MM.1S (cell line): ENCODE measurements at regions not wholly inside any gene's neighbourhood (a gene's known extent, or its start where the extent isn't known, plus 50 kb on each side); places are given as distances from the start of the nearest gene placed in this dataset.

ENCODE experiments used
- DNase-seq: peaks from one replicate; pipeline ENCODE4 v3.0.0-alpha.2; 2015
- H2AFZ ChIP-seq: fragments of 300-600 bp; sonication (generic); 2 replicates; pipeline ENCODE4 v1.6.0; 2016; ENCODE audit warnings: antibody characterized with exemption, low read length
- H3F3A ChIP-seq: fragments of 300-600 bp; sonication (generic); 2 replicates; pipeline ENCODE4 v1.6.1; 2016; ENCODE audit warnings: mild to moderate bottlenecking, antibody characterized with exemption, low read length, moderate library complexity, mixed read lengths; ENCODE audit not compliant: insufficient read depth
- H3K27ac ChIP-seq: fragments of 300-600 bp; sonication (generic); 2 replicates; pipeline ENCODE4 v1.5.1; 2016; ENCODE audit warnings: mild to moderate bottlenecking, low read length
- H3K27me3 ChIP-seq: fragments of 300-600 bp; sonication (generic); replicated peaks from 2 replicates; pipeline ENCODE4 v1.6.0; 2016; ENCODE audit warnings: low read length; ENCODE audit not compliant: insufficient read depth
- H3K36me3 ChIP-seq: fragments of 300-600 bp; sonication (generic); replicated peaks from 2 replicates; pipeline ENCODE4 v1.6.1; 2016; ENCODE audit warnings: mild to moderate bottlenecking, low read length, mixed read lengths; ENCODE audit not compliant: insufficient read depth
- H3K4me1 ChIP-seq: fragments of 300-600 bp; sonication (generic); 2 replicates; pipeline ENCODE4 v1.6.1; 2016; ENCODE audit warnings: low read length, mixed read lengths
- H3K4me2 ChIP-seq: fragments of 300-600 bp; sonication (generic); 2 replicates; pipeline ENCODE4 v1.6.0; 2016; ENCODE audit warnings: low read depth, low read length
- H3K4me3 ChIP-seq: fragments of 300-600 bp; sonication (generic); 2 replicates; pipeline ENCODE4 v1.5.1; 2016; ENCODE audit warnings: low read length, mixed read lengths
- H3K79me2 ChIP-seq: fragments of 300-600 bp; sonication (generic); 2 replicates; pipeline ENCODE4 v1.6.1; 2016; ENCODE audit warnings: mixed run types, low read length, mixed read lengths
- H3K9ac ChIP-seq: fragments of 300-600 bp; sonication (generic); 2 replicates; pipeline ENCODE4 v1.6.1; 2016; ENCODE audit warnings: low read length, mixed read lengths
- H3K9me2 ChIP-seq: fragments of 300-600 bp; sonication (generic); replicated peaks from 2 replicates; pipeline ENCODE4 v1.6.1; 2016; ENCODE audit warnings: mild to moderate bottlenecking, low read length, mixed read lengths; ENCODE audit not compliant: insufficient read depth
- H3K9me3 ChIP-seq: fragments of 300-600 bp; sonication (generic); replicated peaks from 2 replicates; pipeline ENCODE4 v1.6.1; 2016; ENCODE audit warnings: mild to moderate bottlenecking, low read length, mixed read lengths; ENCODE audit not compliant: insufficient read depth
- H4K20me1 ChIP-seq: fragments of 300-600 bp; sonication (generic); 2 replicates; pipeline ENCODE4 v1.6.1; 2016; ENCODE audit warnings: mild to moderate bottlenecking, low read length, moderate library complexity, mixed read lengths; ENCODE audit not compliant: insufficient read depth
- CTCF ChIP-seq: fragments of 300-600 bp; sonication (generic); IDR thresholded peaks from 2 replicates; pipeline ENCODE4 v1.5.1; 2016; ENCODE audit warnings: antibody characterized with exemption, low read length, mixed read lengths
- EZH2 ChIP-seq: fragments of 300-600 bp; sonication (generic); optimal IDR thresholded peaks from 2 replicates; pipeline ENCODE3; 2017; ENCODE audit warnings: low read depth, mild to moderate bottlenecking, antibody characterized with exemption, low read length, mixed read lengths
- EZH2phosphoT487 ChIP-seq: fragments of 300-600 bp; sonication (generic); IDR thresholded peaks from 2 replicates; pipeline ENCODE4 v1.6.1; 2018; ENCODE audit warnings: antibody characterized with exemption, low read length

GRCh38 chr14:44405011-44405486, 102.0 kb downstream of the FSCB start:
- TF ChIP-seq CTCF (no peak), EZH2 (no peak), EZH2phosphoT487 (no peak)
- no peak overlapping the region for H3K9ac ChIP-seq
- no peaks in the 10 kb centered on the region for H3K79me2 ChIP-seq
- no peaks in the 10 kb centered on the region for H3K27me3 ChIP-seq
- H3K27ac ChIP-seq: no peak overlapping the region
- H3K9me3 ChIP-seq: no peaks in the 10 kb centered on the region
- no peaks in the 10 kb centered on the region for H3K4me1 ChIP-seq
- H3K4me2 ChIP-seq: no peak overlapping the region
- DNase-seq: no peak
- H3K36me3 ChIP-seq: no peaks in the 10 kb centered on the region
- H2AFZ ChIP-seq: no peak overlapping the region
- H3K4me3 ChIP-seq: no peak overlapping the region
- H4K20me1 ChIP-seq: no peaks in the 10 kb centered on the region
- H3F3A ChIP-seq: no peaks in the 10 kb centered on the region
- H3K9me2 ChIP-seq: no peaks in the 10 kb centered on the region

DNA sequence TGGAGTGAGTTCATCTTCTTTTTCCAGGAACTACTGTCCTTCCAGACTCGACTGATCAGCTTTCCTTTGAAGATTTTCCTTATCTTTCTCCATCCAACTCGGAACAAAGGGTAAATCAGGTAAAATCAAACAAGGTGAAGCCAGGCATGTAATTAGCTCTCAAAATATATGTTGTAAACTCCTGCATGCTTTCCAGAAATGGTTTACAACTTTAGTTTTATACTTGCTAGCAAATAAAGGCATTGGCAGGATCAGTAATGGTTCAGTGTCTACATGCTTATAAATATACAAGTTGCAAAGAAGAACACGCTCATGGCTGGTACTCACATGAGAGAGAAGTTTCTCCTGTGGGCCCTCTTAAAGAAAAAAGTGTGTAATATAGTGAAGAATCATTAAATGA, 102.5 kb downstream of the FSCB start:
- H3K9ac ChIP-seq: no peak overlapping the region
- H3K9me3 ChIP-seq: no peaks in the 10 kb centered on the region
- no peaks in the 10 kb centered on the region for H3K9me2 ChIP-seq
- no peaks in the 10 kb centered on the region for H3K36me3 ChIP-seq
- no peak overlapping the region for H3K4me2 ChIP-seq
- H3K4me3 ChIP-seq: no peak overlapping the region
- no peaks in the 10 kb centered on the region for H3K4me1 ChIP-seq
- H3F3A ChIP-seq: no peaks in the 10 kb centered on the region
- H4K20me1 ChIP-seq: no peaks in the 10 kb centered on the region
- H3K79me2 ChIP-seq: no peaks in the 10 kb centered on the region
- H2AFZ ChIP-seq: no peak overlapping the region
- no peaks in the 10 kb centered on the region for H3K27me3 ChIP-seq
- TF ChIP-seq CTCF (no peak), EZH2phosphoT487 (no peak), EZH2 (no peak)
- H3K27ac ChIP-seq: no peak overlapping the region
- DNase-seq: no peak

- Histone ChIP-seq H3K27me3 (no peaks in the 10 kb centered on the region), H3K9me3 (no peaks in the 10 kb centered on the region), H3K9ac (no peak overlapping the region), H3F3A (no peaks in the 10 kb centered on the region), H2AFZ (no peak overlapping the region), H3K4me3 (no peak overlapping the region), H3K4me2 (no peak overlapping the region), H3K4me1 (no peaks in the 10 kb centered on the region), H3K36me3 (no peaks in the 10 kb centered on the region), H3K27ac (no peak overlapping the region), H3K79me2 (no peaks in the 10 kb centered on the region), H4K20me1 (no peaks in the 10 kb centered on the region), H3K9me2 (no peaks in the 10 kb centered on the region)
- TF ChIP-seq CTCF (no peak), EZH2 (no peak), EZH2phosphoT487 (no peak)
- DNase-seq: no peak
These were observed 103.0 kb downstream of the FSCB start for GRCh38 chr14:44404036-44404435.

DNA sequence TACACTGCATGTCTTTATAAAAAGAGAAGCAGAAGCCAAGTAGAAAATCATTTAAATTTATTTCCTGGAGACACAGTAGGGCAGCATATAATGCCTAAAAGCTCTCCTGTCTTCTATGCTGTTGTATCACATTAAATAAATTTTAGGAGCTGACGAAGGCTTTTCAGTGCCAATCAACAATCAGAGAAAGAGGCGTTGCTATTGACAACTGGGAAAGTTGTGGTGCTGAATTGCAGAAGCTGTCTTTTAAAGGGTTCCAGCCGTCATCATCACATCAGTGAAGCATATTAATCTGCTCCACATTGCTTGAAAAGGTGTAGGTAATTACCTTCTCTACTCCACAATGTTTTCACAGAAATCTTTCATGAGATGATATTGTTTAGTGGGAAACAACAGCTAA, 103.9 kb downstream of the FSCB start:
- no peak for DNase-seq
- no peaks in the 10 kb centered on the region for H3K27me3 ChIP-seq
- no peaks in the 10 kb centered on the region for H3F3A ChIP-seq
- H3K9me3 ChIP-seq: no peaks in the 10 kb centered on the region
- no peaks in the 10 kb centered on the region for H3K79me2 ChIP-seq
- H3K9me2 ChIP-seq: no peaks in the 10 kb centered on the region
- no peak overlapping the region for H3K4me2 ChIP-seq
- no peak overlapping the region for H3K4me3 ChIP-seq
- H2AFZ ChIP-seq: no peak overlapping the region
- H3K27ac ChIP-seq: no peak overlapping the region
- no peaks in the 10 kb centered on the region for H3K36me3 ChIP-seq
- no peaks in the 10 kb centered on the region for H4K20me1 ChIP-seq
- H3K9ac ChIP-seq: no peak overlapping the region
- no peaks in the 10 kb centered on the region for H3K4me1 ChIP-seq
- TF ChIP-seq CTCF: no peak
- TF ChIP-seq EZH2: no peak
- TF ChIP-seq EZH2phosphoT487: no peak
